H1 (cell line): ENCODE measurements at regions not wholly inside any gene's neighbourhood (a gene's known extent, or its start where the extent isn't known, plus 50 kb on each side); places are given as distances from the start of the nearest gene placed in this dataset.

Experiments used
- CTCF ChIA-PET: fragments of 300-600 bp; sonication (Branson Sonifier 250); formaldehyde crosslinking; loops from one replicate; lab custom pipeline; 2021; ENCODE audit not compliant: partially characterized antibody; lab: Charles Lee
- POLR2A ChIA-PET: fragments of 300-600 bp; sonication (Branson Sonifier 250); formaldehyde crosslinking; loops from one replicate; lab custom pipeline; 2021; ENCODE audit warnings: inconsistent platforms; ENCODE audit not compliant: partially characterized antibody; lab: Charles Lee
- DNase-seq, 2 experiments: peaks; one replicate each; pipeline versions ENCODE4 v3.0.0 to v3.0.0-alpha.2; 2010 to 2022; ENCODE audit warnings: low spot score in 2 of 2, low read depth in 1 of 2, mixed read lengths in 1 of 2
- FAIRE-seq: peaks from 2 replicates; lab custom pipeline; 2011; peaks lifted over from hg19 to GRCh38; lab: Jason Lieb, UNC
- H2AFZ ChIP-seq: 2 replicates; pipeline ENCODE4 v1.8.1; 2012; ENCODE audit warnings: low read length, inconsistent platforms
- H2AK5ac ChIP-seq: 2 replicates; pipeline ENCODE4 v1.6.1; 2013; ENCODE audit warnings: low read depth, low read length
- H2BK120ac ChIP-seq: replicated peaks from 2 replicates; pipeline ENCODE3; 2013; ENCODE audit warnings: low read depth, low read length, inconsistent platforms
- H2BK12ac ChIP-seq: 2 replicates; pipeline ENCODE4 v1.6.1; 2013; ENCODE audit warnings: low read depth, low read length
- H2BK15ac ChIP-seq: 2 replicates; pipeline ENCODE4 v1.6.1; 2013; ENCODE audit warnings: low read length
- H2BK20ac ChIP-seq: 2 replicates; pipeline ENCODE4 v1.6.1; 2013; ENCODE audit warnings: low read length
- H2BK5ac ChIP-seq: 2 replicates; pipeline ENCODE4 v1.6.1; 2013; ENCODE audit warnings: low read depth, low read length
- H3K14ac ChIP-seq: 2 replicates; pipeline ENCODE4 v1.6.1; 2013; ENCODE audit warnings: inconsistent platforms; ENCODE audit not compliant: insufficient read length
- H3K18ac ChIP-seq: 2 replicates; pipeline ENCODE4 v1.6.1; 2013; ENCODE audit warnings: low read length; ENCODE audit errors: extremely low read depth
- H3K23ac ChIP-seq: 2 replicates; pipeline ENCODE4 v1.6.1; 2013; ENCODE audit warnings: inconsistent platforms; ENCODE audit not compliant: insufficient read length
- H3K23me2 ChIP-seq: 2 replicates; pipeline ENCODE4 v1.6.1; 2013; ENCODE audit warnings: low read depth, low read length
- H3K27ac ChIP-seq: 2 replicates; pipeline ENCODE4 v1.6.1; 2011; ENCODE audit warnings: low read depth, low read length, inconsistent platforms
- H3K27me3 ChIP-seq, 4 experiments: replicated peaks in 1 of 4; 1 replicate in 1 of 4; 2 replicates in 3 of 4; pipeline versions ENCODE4 v1.6.1 to v1.8.1; 2011 to 2013; ENCODE audit warnings: low read length in 3 of 4, mild to moderate bottlenecking in 3 of 4, inconsistent platforms in 2 of 4, mixed read lengths in 2 of 4, moderate library complexity in 1 of 4; ENCODE audit not compliant: control insufficient read depth in 3 of 4, insufficient read depth in 3 of 4; ENCODE audit errors: extremely low read depth in 1 of 4
- H3K36me3 ChIP-seq, 4 experiments: 2 replicates each; pipeline versions ENCODE4 v1.6.1 to v1.8.1; 2011 to 2013; ENCODE audit warnings: mild to moderate bottlenecking in 4 of 4, low read length in 3 of 4, moderate library complexity in 2 of 4, control low read depth in 1 of 4, inconsistent platforms in 1 of 4; ENCODE audit not compliant: insufficient read depth in 4 of 4, control insufficient read depth in 2 of 4
- H3K4ac ChIP-seq: replicated peaks from 2 replicates; pipeline ENCODE3; 2013; ENCODE audit warnings: low read length, low read depth, mixed read lengths, inconsistent platforms; ENCODE audit not compliant: insufficient read length
- H3K4me1 ChIP-seq, 4 experiments: replicated peaks in 1 of 4; 1 replicate in 1 of 4; 2 replicates in 3 of 4; pipeline versions ENCODE4 v1.6.1 to v1.8.1; 2011 to 2013; ENCODE audit warnings: low read length in 3 of 4, inconsistent platforms in 2 of 4, mixed read lengths in 1 of 4; ENCODE audit not compliant: insufficient read depth in 4 of 4, control insufficient read depth in 3 of 4
- H3K4me2 ChIP-seq, 2 experiments: 2 replicates each; pipeline versions ENCODE4 v1.6.1 to v1.8.1; 2011 to 2013; ENCODE audit warnings: low read depth in 2 of 2, low read length in 2 of 2, control low read depth in 1 of 2, inconsistent platforms in 1 of 2, mild to moderate bottlenecking in 1 of 2; ENCODE audit not compliant: insufficient read depth in 1 of 2
- H3K4me3 ChIP-seq, 4 experiments: fragments of 200-600, 300-600 bp in 1 of 4; sonication (generic), shearing (Covaris generic), sonication (Bioruptor Twin) in 1 of 4; 2 replicates each; pipeline versions ENCODE4 v1.5.1 to v1.8.1; 2011 to 2016; ENCODE audit warnings: low read length in 4 of 4, low read depth in 3 of 4, control low read depth in 2 of 4, inconsistent platforms in 2 of 4, mild to moderate bottlenecking in 2 of 4, mixed read lengths in 1 of 4, moderate library complexity in 1 of 4; ENCODE audit not compliant: insufficient read depth in 2 of 4; ENCODE audit errors: extremely low read depth in 1 of 4
- H3K56ac ChIP-seq: replicated peaks from 2 replicates; pipeline ENCODE3; 2013; ENCODE audit warnings: low read depth, mild to moderate bottlenecking, mixed read lengths, low read length, inconsistent platforms; ENCODE audit not compliant: insufficient read length
- H3K79me1 ChIP-seq: 2 replicates; pipeline ENCODE4 v1.6.1; 2013; ENCODE audit warnings: low read depth, low read length, control low read depth
- H3K79me2 ChIP-seq, 2 experiments: 2 replicates each; pipeline versions ENCODE4 v1.6.1 to v1.8.1; 2012 to 2013; ENCODE audit warnings: low read length in 2 of 2, mild to moderate bottlenecking in 2 of 2, inconsistent platforms in 1 of 2; ENCODE audit not compliant: insufficient read depth in 2 of 2, control insufficient read depth in 1 of 2
- H3K9ac ChIP-seq, 4 experiments: replicated peaks in 1 of 4; 1 replicate in 1 of 4; 2 replicates in 3 of 4; pipeline versions ENCODE4 v1.6.1 to v1.8.1; 2011 to 2013; ENCODE audit warnings: low read depth in 3 of 4, low read length in 3 of 4, control low read depth in 2 of 4, mild to moderate bottlenecking in 2 of 4, moderate library complexity in 2 of 4, inconsistent platforms in 1 of 4; ENCODE audit errors: extremely low read depth in 1 of 4
- H3K9me3 ChIP-seq, 2 experiments: 2 replicates each; pipeline versions ENCODE4 v1.6.1 to v1.8.1; 2012 to 2013; ENCODE audit warnings: mild to moderate bottlenecking in 2 of 2, moderate library complexity in 2 of 2, control low read depth in 1 of 2, inconsistent platforms in 1 of 2, low read depth in 1 of 2, low read length in 1 of 2, mixed read lengths in 1 of 2; ENCODE audit not compliant: insufficient read depth in 2 of 2
- H4K20me1 ChIP-seq, 2 experiments: replicated peaks in 1 of 2; 2 replicates each; pipeline versions ENCODE3 to v1.8.1; 2011 to 2013; ENCODE audit warnings: inconsistent platforms in 2 of 2, low read length in 2 of 2, mild to moderate bottlenecking in 1 of 2; ENCODE audit not compliant: insufficient read depth in 2 of 2, control insufficient read depth in 1 of 2
- H4K5ac ChIP-seq: 2 replicates; pipeline ENCODE4 v1.6.1; 2013; ENCODE audit warnings: low read length, low read depth, mixed read lengths, inconsistent platforms; ENCODE audit not compliant: insufficient read length
- H4K8ac ChIP-seq: 2 replicates; pipeline ENCODE4 v1.8.0; 2013; ENCODE audit warnings: mild to moderate bottlenecking, moderate library complexity, low read length, inconsistent platforms; ENCODE audit not compliant: insufficient read depth; ENCODE audit errors: extremely low read depth
- H4K91ac ChIP-seq: replicated peaks from 2 replicates; pipeline ENCODE3; 2013; ENCODE audit warnings: low read length, mixed read lengths, inconsistent platforms; ENCODE audit not compliant: insufficient read length
- CBX8 ChIP-seq: fragments of 300-800, 300-1000 bp; sonication (generic); IDR thresholded peaks from 2 replicates; pipeline ENCODE4 v1.7.1; 2016; ENCODE audit warnings: low read depth, low read length, borderline replicate concordance
- E2F6 ChIP-seq: IDR thresholded peaks from 2 replicates; pipeline ENCODE4 v1.6.1; 2012; ENCODE audit warnings: inconsistent platforms
- HDAC2 ChIP-seq, 2 experiments: fragments of 300-600 bp in 1 of 2; sonication (generic) in 1 of 2; IDR thresholded peaks; 2 replicates each; pipeline ENCODE4 v1.6.1; 2011 to 2012; ENCODE audit warnings: low read depth in 2 of 2, low read length in 2 of 2, mild to moderate bottlenecking in 2 of 2, moderate library complexity in 2 of 2, borderline replicate concordance in 1 of 2, inconsistent platforms in 1 of 2
- JUND ChIP-seq: IDR thresholded peaks from 2 replicates; pipeline ENCODE4 v1.6.1; 2011; ENCODE audit warnings: mild to moderate bottlenecking, improper control_type of control experiment, low read length
- MAFK ChIP-seq: IDR thresholded peaks from 2 replicates; pipeline ENCODE4 v1.6.1; 2012; ENCODE audit warnings: low read depth, mild to moderate bottlenecking, improper control_type of control experiment, low read length
- POU5F1 ChIP-seq: IDR thresholded peaks from 2 replicates; pipeline ENCODE4 v1.6.1; 2011; ENCODE audit warnings: low read depth, mild to moderate bottlenecking, low read length, moderate library complexity
- SP2 ChIP-seq: IDR thresholded peaks from 2 replicates; pipeline ENCODE4 v1.6.1; 2012; ENCODE audit warnings: mild to moderate bottlenecking, low read length, inconsistent platforms
- TBP ChIP-seq: IDR thresholded peaks from 2 replicates; pipeline ENCODE4 v1.6.1; 2011; ENCODE audit warnings: low read depth, low read length, improper control_type of control experiment

- no peak overlapping the region for H3K4ac ChIP-seq
- H3K27me3 ChIP-seq = no peaks in the 10 kb centered on the region
- H3K4me1 ChIP-seq = no peaks in the 10 kb centered on the region
- H3K9ac ChIP-seq = no peak overlapping the region
- H4K5ac ChIP-seq = no peak overlapping the region
- no peak for DNase-seq
- H4K91ac ChIP-seq = no peak overlapping the region
- H3K4me2 ChIP-seq = no peak overlapping the region
- FAIRE-seq = no peak
- H3K23ac ChIP-seq = no peak overlapping the region
- no peaks in the 10 kb centered on the region for H3K36me3 ChIP-seq
- H2AK5ac ChIP-seq = no peak overlapping the region
- H3K56ac ChIP-seq = no peak overlapping the region
- H2BK20ac ChIP-seq = no peak overlapping the region
- no peak overlapping the region for H3K4me3 ChIP-seq
- no peaks in the 10 kb centered on the region for H3K9me3 ChIP-seq
- no peaks in the 10 kb centered on the region for H4K20me1 ChIP-seq
- H3K18ac ChIP-seq = no peak overlapping the region
- no peak overlapping the region for H3K27ac ChIP-seq
- H2BK120ac ChIP-seq = no peak overlapping the region
- H3K79me2 ChIP-seq = no peaks in the 10 kb centered on the region
- H2BK5ac ChIP-seq = no peak overlapping the region
- H2AFZ ChIP-seq = no peak overlapping the region
- ChIA-PET CTCF (no interaction called here), POLR2A (no interaction called here)
- no peak overlapping the region for H3K14ac ChIP-seq
- H2BK12ac ChIP-seq = no peak overlapping the region
- no peak overlapping the region for H2BK15ac ChIP-seq
- no peaks in the 10 kb centered on the region for H3K23me2 ChIP-seq
- no peaks in the 10 kb centered on the region for H3K79me1 ChIP-seq
- H4K8ac ChIP-seq = no peak overlapping the region
- no peak for TF ChIP-seq HDAC2 (IDR thresholded peaks at IDR 0.05; ENCODE audit: borderline replicate concordance in 1 of 2, low read depth in 2 of 2, low read length in 2 of 2)
- TF ChIP-seq CBX8 = no peak
- TF ChIP-seq POU5F1 = no peak
- no peak for TF ChIP-seq TBP
- TF ChIP-seq JUND = no peak
- TF ChIP-seq MAFK = no peak
- TF ChIP-seq E2F6 = no peak
- no peak for TF ChIP-seq SP2
Measured at GRCh38 chr11:41983475-41983874, 524.0 kb upstream of the LRRC4C start.
